BJ (cell line): ENCODE measurements at regions not wholly inside any gene's neighbourhood (a gene's known extent, or its start where the extent isn't known, plus 50 kb on each side); places are given as distances from the start of the nearest gene placed in this dataset.
"Not testable (repeated sequence)": the region's sequence is repeated elsewhere in the genome, so short reads cannot be mapped to it uniquely, and the experiment has no call there.

Source experiments
- CTCF ChIA-PET: fragments of 350-600 bp; formaldehyde crosslinking; extraction: SDS; loops from one replicate; lab custom pipeline; 2021; ENCODE audit warnings: antibody characterized with exemption, inconsistent platforms; lab: Yijun Ruan, JAX
- POLR2A ChIA-PET: fragments of 300-600 bp; sonication (Branson Sonifier 250); formaldehyde crosslinking; extraction: SDS; loops from one replicate; lab custom pipeline; 2021; ENCODE audit warnings: antibody characterized with exemption; lab: Charles Lee
- DNase-seq: peaks from one replicate; pipeline ENCODE4 v3.0.0-alpha.2; 2011; ENCODE audit warnings: low read depth
- H3K27me3 ChIP-seq: 2 replicates; pipeline ENCODE4 v1.6.0; 2011; ENCODE audit warnings: low read length; ENCODE audit not compliant: control insufficient read depth, insufficient read depth
- H3K36me3 ChIP-seq: 2 replicates; pipeline ENCODE4 v1.5.1; 2011; ENCODE audit warnings: low read length; ENCODE audit not compliant: control insufficient read depth, insufficient read depth
- H3K4me3 ChIP-seq: 2 replicates; pipeline ENCODE4 v1.5.1; 2011; ENCODE audit warnings: low read depth, mild to moderate bottlenecking, control low read depth, low read length
- TF ChIP-seq, protein P1 (sequence below): IDR thresholded peaks from 2 replicates; pipeline ENCODE4 v1.5.1; 2011; ENCODE audit warnings: low read depth, mild to moderate bottlenecking, control low read depth, inconsistent platforms, low read length, moderate library complexity; ENCODE audit not compliant: insufficient read depth

DNA sequence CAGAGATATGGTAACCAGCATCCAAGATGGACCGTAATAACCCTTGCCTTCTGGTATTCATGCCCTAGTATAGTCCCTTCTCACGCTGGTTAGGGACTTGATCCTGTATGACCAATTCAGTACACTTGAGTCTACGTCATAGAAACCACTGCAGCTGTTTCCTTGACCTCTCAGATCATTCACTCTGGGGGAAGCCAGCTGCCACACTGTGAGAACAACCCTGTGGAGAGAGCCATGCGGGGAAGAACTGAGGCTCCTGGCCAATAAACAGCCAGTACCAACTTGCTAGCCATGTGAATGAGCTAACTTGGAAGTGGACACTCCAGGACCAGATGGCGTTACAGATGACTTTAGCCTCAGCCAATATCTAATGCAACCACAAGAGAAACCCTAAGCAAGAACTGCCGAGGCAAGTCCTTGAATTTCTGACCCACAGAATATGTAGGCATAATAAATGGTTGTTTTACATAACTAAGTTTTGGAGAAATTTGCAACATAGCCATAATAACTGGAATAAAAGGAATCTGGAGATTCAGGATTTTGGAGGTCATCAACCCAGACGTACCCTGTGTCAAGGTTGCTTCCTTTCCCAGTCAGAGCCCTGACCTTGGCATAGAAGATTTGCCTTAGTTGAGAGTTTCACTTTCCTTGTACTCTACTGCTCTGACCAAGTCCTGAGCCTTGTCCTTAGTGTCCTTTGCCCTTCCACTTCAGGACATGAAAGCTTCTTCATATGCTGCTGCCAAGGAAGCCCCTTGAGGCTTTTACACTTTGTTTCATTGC lies 87.3 kb upstream of the ZNF81 start:
- ChIA-PET CTCF (no interaction called here), POLR2A (no interaction called here)
- Histone ChIP-seq H3K27me3 (no peaks in the 10 kb centered on the region), H3K36me3 (no peaks in the 10 kb centered on the region), H3K4me3 (no peak overlapping the region)
- TF ChIP-seq, protein P1, sequence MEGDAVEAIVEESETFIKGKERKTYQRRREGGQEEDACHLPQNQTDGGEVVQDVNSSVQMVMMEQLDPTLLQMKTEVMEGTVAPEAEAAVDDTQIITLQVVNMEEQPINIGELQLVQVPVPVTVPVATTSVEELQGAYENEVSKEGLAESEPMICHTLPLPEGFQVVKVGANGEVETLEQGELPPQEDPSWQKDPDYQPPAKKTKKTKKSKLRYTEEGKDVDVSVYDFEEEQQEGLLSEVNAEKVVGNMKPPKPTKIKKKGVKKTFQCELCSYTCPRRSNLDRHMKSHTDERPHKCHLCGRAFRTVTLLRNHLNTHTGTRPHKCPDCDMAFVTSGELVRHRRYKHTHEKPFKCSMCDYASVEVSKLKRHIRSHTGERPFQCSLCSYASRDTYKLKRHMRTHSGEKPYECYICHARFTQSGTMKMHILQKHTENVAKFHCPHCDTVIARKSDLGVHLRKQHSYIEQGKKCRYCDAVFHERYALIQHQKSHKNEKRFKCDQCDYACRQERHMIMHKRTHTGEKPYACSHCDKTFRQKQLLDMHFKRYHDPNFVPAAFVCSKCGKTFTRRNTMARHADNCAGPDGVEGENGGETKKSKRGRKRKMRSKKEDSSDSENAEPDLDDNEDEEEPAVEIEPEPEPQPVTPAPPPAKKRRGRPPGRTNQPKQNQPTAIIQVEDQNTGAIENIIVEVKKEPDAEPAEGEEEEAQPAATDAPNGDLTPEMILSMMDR, result no peak
- no peak for DNase-seq

DNA sequence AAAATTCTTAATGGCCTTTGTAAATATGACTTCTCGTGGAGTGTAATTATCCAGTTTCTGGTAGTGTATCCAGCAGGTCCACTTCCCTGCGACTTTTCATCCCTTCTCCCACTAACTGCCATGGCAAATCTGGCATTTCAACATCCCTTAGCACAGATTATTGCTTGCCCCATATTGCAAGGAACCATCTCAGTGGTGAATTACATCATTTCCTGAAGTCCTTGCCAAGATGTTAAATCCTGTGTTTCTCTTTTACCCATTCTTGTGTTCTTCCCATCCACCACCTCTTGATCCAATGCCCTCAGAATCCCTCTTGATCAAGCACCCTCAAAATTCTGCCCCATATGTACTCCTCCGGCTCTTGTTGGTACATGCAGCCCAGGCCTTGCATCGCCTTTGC lies 88.1 kb upstream of the ZNF81 start:
- ChIA-PET POLR2A (no interaction called here), CTCF (no interaction called here)
- DNase-seq, result no peak
- Histone ChIP-seq H3K36me3 (no peaks in the 10 kb centered on the region), H3K4me3 (no peak overlapping the region), H3K27me3 (no peaks in the 10 kb centered on the region)
- TF ChIP-seq, protein P1, result no peak

DNA sequence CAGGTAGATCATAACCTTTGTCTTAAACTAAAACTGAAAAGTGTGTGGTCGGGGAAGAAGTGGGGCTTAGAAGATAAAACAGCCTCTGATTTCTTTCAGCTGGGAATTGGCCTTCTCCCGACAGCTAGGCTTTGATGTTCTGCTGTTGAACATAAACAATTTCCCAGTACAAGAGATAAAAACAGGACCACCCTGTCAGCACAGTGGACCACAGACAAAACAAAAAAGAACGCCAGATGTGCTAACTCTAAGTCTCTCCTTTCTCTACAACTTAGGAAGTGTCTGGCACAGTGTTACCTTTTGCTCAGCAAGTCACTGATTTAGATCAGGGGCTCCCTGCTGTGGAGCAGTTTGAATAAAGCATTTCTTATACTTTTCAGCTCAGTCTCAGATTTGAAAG lies 87.5 kb upstream of the UXT start:
- H3K27me3 ChIP-seq, result no peaks in the 10 kb centered on the region
- DNase-seq, result no peak
- TF ChIP-seq, protein P1, result no peak
- H3K36me3 ChIP-seq, result no peaks in the 10 kb centered on the region
- no peak overlapping the region for H3K4me3 ChIP-seq
- ChIA-PET POLR2A (no interaction called here), CTCF (no interaction called here)

DNA sequence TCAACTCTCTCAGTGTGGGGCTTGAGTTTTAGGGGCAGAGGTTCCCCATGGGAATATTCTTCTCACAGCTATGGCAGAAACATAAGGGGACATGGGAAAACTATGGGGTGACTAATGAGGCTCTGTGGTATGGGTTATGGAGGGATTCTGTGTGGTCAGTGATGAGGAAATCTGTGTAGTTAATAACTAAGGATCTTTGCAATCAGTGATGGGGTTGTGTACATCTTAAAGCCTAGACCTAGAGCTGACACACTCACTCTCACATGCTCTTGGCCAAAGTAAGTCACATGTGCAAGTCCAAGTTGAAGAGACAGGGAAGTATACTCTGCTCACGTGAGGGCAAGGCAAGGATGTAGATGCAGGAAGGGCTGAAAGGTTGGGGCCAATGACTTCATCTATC lies 86.4 kb upstream of the UXT start:
- CTCF ChIA-PET, result no interaction called here

DNA sequence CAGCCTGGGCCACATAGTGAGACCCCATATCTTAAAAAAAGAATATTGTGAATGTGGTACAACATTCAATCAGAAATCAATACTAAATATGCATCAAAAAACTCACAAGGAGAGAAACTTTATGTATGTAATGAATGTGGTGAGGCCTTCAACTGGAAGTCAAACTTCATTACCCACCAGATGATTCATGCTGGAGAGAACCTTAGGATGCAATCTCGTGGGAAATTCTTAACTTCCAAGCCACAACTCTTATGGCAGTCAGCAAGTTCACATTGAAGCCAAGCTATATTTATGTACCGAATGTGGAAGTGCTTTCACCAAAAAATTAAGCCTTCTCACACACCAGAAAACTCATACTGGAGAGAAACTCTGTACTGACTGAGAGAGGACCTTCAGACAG lies 84.5 kb upstream of the UXT start:
- ChIA-PET POLR2A (no interaction called here), CTCF (no interaction called here)
- H3K4me3 ChIP-seq, result no peak overlapping the region
- TF ChIP-seq, protein P1, result no peak
- no peaks in the 10 kb centered on the region for H3K27me3 ChIP-seq
- DNase-seq, result no peak
- no peaks in the 10 kb centered on the region for H3K36me3 ChIP-seq

More for the DNA sequence above, 86.4 kb upstream of the UXT start:
- POLR2A ChIA-PET, result no interaction called here
- TF ChIP-seq, protein P1, result no peak
- no peak overlapping the region for H3K4me3 ChIP-seq
- DNase-seq, result no peak
- H3K36me3 ChIP-seq, result no peaks in the 10 kb centered on the region
- H3K27me3 ChIP-seq, result no peaks in the 10 kb centered on the region

DNA sequence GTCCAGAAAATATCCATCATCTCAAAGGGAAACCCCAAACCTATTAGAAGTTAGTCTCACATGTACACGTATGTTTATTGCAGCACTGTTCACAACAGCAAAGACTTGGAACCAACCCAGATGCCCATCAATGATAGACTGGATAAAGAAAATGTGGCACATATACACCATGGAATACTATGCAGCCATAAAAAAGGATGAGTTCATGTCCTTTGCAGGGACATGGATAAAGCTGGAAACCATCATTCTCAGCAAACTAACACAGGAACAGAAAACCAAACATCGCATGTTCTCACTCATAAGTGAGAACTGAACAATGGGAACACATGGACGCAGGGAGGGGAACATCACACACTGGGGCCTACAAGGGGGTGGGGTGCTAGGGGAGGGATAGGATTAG lies 79.9 kb upstream of the UXT start:
- H3K27me3 ChIP-seq, CTCF ChIA-PET, H3K36me3 ChIP-seq, DNase-seq, H3K4me3 ChIP-seq, POLR2A ChIA-PET: not testable (repeated sequence)
